ENCODE measurements at regions not wholly inside any gene's neighbourhood (a gene's known extent, or its start where the extent isn't known, plus 50 kb on each side); places are given as distances from the start of the nearest gene placed in this dataset.

DNA sequence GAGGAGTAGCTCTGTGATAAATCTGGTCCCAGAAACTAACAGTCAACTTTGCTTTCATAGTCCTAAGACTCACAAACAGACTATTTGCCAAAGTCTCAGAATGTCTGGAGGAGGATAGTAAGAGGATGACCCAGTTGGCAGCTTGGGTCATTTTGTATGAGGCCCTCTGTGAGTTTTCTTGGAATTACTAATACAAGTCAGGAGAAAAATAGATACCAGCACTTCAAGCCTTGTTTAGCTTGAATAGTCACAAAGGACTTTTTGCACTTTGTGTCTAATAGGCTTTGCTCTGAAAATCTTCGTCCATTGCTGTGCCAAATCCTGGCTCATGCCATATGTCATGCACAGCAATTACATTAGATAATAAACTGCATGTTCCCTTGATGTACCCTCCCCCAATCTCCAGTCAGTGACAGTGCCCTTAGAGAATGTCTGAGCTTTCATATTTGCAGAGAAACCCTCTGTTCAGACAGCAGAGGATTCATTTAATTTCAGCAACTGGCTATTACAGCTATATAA is 612.8 kb downstream of the CSNK1G3 start:
- Histone ChIP-seq H3K9me3 (ENCODE audit: control insufficient read depth in 4 of 4, low read length in 3 of 4) (no peaks in the 10 kb centered on the region), H3K4me1 (ENCODE audit: control insufficient read depth in 4 of 4, insufficient read depth in 4 of 4, low read length in 3 of 4) (no peaks in the 10 kb centered on the region), H3K27me3 (ENCODE audit: control insufficient read depth in 4 of 4, insufficient read depth in 4 of 4, low read length in 3 of 4) (no peaks in the 10 kb centered on the region), H3K27ac (ENCODE audit: low read depth in 1 of 2, low read length in 2 of 2) (no peak overlapping the region), H3K36me3 (ENCODE audit: control insufficient read depth in 4 of 4, insufficient read depth in 3 of 4, low read depth in 1 of 4, low read length in 3 of 4) (no peaks in the 10 kb centered on the region), H3K4me3 (ENCODE audit: low read depth in 1 of 3, low read length in 3 of 3) (no peak overlapping the region), H3K9ac (ENCODE audit: low read depth in 1 of 2, low read length in 2 of 2) (no peak overlapping the region)
- DNase-seq (ENCODE audit: low spot score), result no peak
- no peak for TF ChIP-seq NR2F2 (IDR thresholded peaks at IDR 0.05)
- no peak for TF ChIP-seq JUND (IDR thresholded peaks at IDR 0.05)
- TF ChIP-seq HNF4G (IDR thresholded peaks at IDR 0.05), result no peak
- no peak for TF ChIP-seq GABPA (IDR thresholded peaks at IDR 0.05 in 1 of 2, conservative IDR thresholded peaks at IDR 0.05 in 1 of 2)
- no peak for TF ChIP-seq FOXA1 (IDR thresholded peaks at IDR 0.05)
- no peak for TF ChIP-seq RAD21 (IDR thresholded peaks at IDR 0.05)
- no peak for TF ChIP-seq TAF1 (conservative IDR thresholded peaks at IDR 0.05)
- TF ChIP-seq YY1 (IDR thresholded peaks at IDR 0.05), result no peak
- WGBS, result 78% methylated on average over 1 of the region's 1 CpG

DNA sequence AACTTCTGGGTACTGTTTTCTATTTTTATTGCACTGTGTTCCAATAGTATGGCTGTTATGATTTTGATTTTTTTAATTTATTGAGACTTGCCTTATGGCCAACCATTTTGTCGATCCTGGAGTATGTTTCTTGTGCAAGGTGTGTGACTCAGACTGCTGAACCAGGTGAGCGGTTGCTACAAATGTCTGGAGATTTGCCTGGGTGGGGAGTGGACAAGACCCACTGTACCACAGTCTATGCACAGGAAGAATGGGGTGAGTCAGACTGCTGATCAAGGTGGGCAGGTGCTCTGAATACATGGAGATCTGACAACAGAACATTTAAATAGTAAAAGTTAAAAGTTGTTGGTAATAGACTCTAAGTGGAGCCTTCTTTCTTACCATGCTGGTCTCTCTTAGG is 609.2 kb downstream of the CSNK1G3 start:
- 94% methylated on average over 2 of the region's 2 CpGs for WGBS
- H3K27me3 ChIP-seq (ENCODE audit: control insufficient read depth in 4 of 4, insufficient read depth in 4 of 4, low read length in 3 of 4), result no peaks in the 10 kb centered on the region
- H3K9me3 ChIP-seq (ENCODE audit: control insufficient read depth in 4 of 4, low read length in 3 of 4), result no peaks in the 10 kb centered on the region
- no peak overlapping the region for H3K4me3 ChIP-seq (ENCODE audit: low read depth in 1 of 3, low read length in 3 of 3)
- no peak overlapping the region for H3K27ac ChIP-seq (ENCODE audit: low read depth in 1 of 2, low read length in 2 of 2)
- TF ChIP-seq YY1 (IDR thresholded peaks at IDR 0.05) (no peak), GABPA (IDR thresholded peaks at IDR 0.05 in 1 of 2, conservative IDR thresholded peaks at IDR 0.05 in 1 of 2) (no peak)
- TF ChIP-seq, protein P1, sequence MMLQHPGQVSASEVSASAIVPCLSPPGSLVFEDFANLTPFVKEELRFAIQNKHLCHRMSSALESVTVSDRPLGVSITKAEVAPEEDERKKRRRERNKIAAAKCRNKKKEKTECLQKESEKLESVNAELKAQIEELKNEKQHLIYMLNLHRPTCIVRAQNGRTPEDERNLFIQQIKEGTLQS (IDR thresholded peaks at IDR 0.05), result no peak
- TF ChIP-seq, protein P2, sequence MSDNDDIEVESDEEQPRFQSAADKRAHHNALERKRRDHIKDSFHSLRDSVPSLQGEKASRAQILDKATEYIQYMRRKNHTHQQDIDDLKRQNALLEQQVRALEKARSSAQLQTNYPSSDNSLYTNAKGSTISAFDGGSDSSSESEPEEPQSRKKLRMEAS (IDR thresholded peaks at IDR 0.05), result no peak
- H3K9ac ChIP-seq (ENCODE audit: low read depth in 1 of 2, low read length in 2 of 2), result no peak overlapping the region
- DNase-seq (ENCODE audit: low spot score), result no peak
- H3K4me1 ChIP-seq (ENCODE audit: control insufficient read depth in 4 of 4, insufficient read depth in 4 of 4, low read length in 3 of 4), result no peaks in the 10 kb centered on the region
- H3K36me3 ChIP-seq (ENCODE audit: control insufficient read depth in 4 of 4, insufficient read depth in 3 of 4, low read depth in 1 of 4, low read length in 3 of 4), result no peaks in the 10 kb centered on the region

DNA sequence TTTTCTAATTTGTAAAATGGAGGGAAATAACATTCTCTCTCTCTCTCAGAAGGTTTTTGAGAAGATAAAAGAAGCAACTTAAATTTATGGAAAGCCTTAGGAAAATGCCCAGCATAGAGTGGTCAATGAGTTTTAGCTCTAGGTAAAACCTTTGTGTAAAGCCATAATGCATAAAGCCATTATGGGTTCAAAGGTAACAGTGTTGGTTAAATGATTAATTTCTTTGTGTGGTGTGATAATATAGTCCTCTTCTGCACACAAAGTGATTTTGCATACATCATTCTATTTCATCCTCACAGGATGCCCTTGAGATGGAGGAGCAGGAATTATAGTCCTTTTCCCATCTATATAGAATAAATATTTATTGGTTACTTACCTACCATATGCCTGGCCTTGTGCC is 602.9 kb downstream of the CSNK1G3 start:
- Histone ChIP-seq H3K4me1 (ENCODE audit: control insufficient read depth in 4 of 4, insufficient read depth in 4 of 4, low read length in 3 of 4) (no peaks in the 10 kb centered on the region), H3K9ac (ENCODE audit: low read depth in 1 of 2, low read length in 2 of 2) (no peak overlapping the region), H3K27me3 (ENCODE audit: control insufficient read depth in 4 of 4, insufficient read depth in 4 of 4, low read length in 3 of 4) (no peaks in the 10 kb centered on the region), H3K9me3 (ENCODE audit: control insufficient read depth in 4 of 4, low read length in 3 of 4) (no peaks in the 10 kb centered on the region), H3K27ac (ENCODE audit: low read depth in 1 of 2, low read length in 2 of 2) (no peak overlapping the region), H3K4me3 (ENCODE audit: low read depth in 1 of 3, low read length in 3 of 3) (no peak overlapping the region), H3K36me3 (ENCODE audit: control insufficient read depth in 4 of 4, insufficient read depth in 3 of 4, low read depth in 1 of 4, low read length in 3 of 4) (no peaks in the 10 kb centered on the region)
- TF ChIP-seq, protein P3, sequence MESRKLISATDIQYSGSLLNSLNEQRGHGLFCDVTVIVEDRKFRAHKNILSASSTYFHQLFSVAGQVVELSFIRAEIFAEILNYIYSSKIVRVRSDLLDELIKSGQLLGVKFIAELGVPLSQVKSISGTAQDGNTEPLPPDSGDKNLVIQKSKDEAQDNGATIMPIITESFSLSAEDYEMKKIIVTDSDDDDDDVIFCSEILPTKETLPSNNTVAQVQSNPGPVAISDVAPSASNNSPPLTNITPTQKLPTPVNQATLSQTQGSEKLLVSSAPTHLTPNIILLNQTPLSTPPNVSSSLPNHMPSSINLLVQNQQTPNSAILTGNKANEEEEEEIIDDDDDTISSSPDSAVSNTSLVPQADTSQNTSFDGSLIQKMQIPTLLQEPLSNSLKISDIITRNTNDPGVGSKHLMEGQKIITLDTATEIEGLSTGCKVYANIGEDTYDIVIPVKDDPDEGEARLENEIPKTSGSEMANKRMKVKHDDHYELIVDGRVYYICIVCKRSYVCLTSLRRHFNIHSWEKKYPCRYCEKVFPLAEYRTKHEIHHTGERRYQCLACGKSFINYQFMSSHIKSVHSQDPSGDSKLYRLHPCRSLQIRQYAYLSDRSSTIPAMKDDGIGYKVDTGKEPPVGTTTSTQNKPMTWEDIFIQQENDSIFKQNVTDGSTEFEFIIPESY (IDR thresholded peaks at IDR 0.05), result no peak
- TF ChIP-seq TAF1 (conservative IDR thresholded peaks at IDR 0.05) (no peak), FOXA1 (IDR thresholded peaks at IDR 0.05) (no peak), RXRA (IDR thresholded peaks at IDR 0.05) (no peak), GABPA (IDR thresholded peaks at IDR 0.05 in 1 of 2, conservative IDR thresholded peaks at IDR 0.05 in 1 of 2) (no peak), HNF4G (IDR thresholded peaks at IDR 0.05) (no peak), HNF4A (conservative IDR thresholded peaks at IDR 0.05) (no peak), NR2F2 (IDR thresholded peaks at IDR 0.05) (no peak), SP1 (IDR thresholded peaks at IDR 0.05) (no peak), EGR1 (IDR thresholded peaks at IDR 0.05; ENCODE audit: low read depth in 2 of 2) (no peak), YY1 (IDR thresholded peaks at IDR 0.05) (no peak), FOXA2 (IDR thresholded peaks at IDR 0.05) (no peak), JUND (IDR thresholded peaks at IDR 0.05) (no peak), RAD21 (IDR thresholded peaks at IDR 0.05) (no peak)
- TF ChIP-seq, protein P2 (IDR thresholded peaks at IDR 0.05), result no peak
- TF ChIP-seq, protein P1 (IDR thresholded peaks at IDR 0.05), result no peak
- TF ChIP-seq, protein P4, sequence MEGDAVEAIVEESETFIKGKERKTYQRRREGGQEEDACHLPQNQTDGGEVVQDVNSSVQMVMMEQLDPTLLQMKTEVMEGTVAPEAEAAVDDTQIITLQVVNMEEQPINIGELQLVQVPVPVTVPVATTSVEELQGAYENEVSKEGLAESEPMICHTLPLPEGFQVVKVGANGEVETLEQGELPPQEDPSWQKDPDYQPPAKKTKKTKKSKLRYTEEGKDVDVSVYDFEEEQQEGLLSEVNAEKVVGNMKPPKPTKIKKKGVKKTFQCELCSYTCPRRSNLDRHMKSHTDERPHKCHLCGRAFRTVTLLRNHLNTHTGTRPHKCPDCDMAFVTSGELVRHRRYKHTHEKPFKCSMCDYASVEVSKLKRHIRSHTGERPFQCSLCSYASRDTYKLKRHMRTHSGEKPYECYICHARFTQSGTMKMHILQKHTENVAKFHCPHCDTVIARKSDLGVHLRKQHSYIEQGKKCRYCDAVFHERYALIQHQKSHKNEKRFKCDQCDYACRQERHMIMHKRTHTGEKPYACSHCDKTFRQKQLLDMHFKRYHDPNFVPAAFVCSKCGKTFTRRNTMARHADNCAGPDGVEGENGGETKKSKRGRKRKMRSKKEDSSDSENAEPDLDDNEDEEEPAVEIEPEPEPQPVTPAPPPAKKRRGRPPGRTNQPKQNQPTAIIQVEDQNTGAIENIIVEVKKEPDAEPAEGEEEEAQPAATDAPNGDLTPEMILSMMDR (IDR thresholded peaks at IDR 0.05; ENCODE audit: low read depth, low read length, missing input control), result no peak
- TF ChIP-seq, protein P5, sequence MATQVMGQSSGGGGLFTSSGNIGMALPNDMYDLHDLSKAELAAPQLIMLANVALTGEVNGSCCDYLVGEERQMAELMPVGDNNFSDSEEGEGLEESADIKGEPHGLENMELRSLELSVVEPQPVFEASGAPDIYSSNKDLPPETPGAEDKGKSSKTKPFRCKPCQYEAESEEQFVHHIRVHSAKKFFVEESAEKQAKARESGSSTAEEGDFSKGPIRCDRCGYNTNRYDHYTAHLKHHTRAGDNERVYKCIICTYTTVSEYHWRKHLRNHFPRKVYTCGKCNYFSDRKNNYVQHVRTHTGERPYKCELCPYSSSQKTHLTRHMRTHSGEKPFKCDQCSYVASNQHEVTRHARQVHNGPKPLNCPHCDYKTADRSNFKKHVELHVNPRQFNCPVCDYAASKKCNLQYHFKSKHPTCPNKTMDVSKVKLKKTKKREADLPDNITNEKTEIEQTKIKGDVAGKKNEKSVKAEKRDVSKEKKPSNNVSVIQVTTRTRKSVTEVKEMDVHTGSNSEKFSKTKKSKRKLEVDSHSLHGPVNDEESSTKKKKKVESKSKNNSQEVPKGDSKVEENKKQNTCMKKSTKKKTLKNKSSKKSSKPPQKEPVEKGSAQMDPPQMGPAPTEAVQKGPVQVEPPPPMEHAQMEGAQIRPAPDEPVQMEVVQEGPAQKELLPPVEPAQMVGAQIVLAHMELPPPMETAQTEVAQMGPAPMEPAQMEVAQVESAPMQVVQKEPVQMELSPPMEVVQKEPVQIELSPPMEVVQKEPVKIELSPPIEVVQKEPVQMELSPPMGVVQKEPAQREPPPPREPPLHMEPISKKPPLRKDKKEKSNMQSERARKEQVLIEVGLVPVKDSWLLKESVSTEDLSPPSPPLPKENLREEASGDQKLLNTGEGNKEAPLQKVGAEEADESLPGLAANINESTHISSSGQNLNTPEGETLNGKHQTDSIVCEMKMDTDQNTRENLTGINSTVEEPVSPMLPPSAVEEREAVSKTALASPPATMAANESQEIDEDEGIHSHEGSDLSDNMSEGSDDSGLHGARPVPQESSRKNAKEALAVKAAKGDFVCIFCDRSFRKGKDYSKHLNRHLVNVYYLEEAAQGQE (IDR thresholded peaks at IDR 0.05), result no peak
- DNase-seq (ENCODE audit: low spot score), result no peak
